GM12873 (cell line): ENCODE measurements at regions not wholly inside any gene's neighbourhood (a gene's known extent, or its start where the extent isn't known, plus 50 kb on each side); places are given as distances from the start of the nearest gene placed in this dataset.

Experiments used
- CTCF ChIP-seq: IDR thresholded peaks from 2 replicates; pipeline ENCODE4 v1.5.1; 2012; ENCODE audit warnings: low read depth, mild to moderate bottlenecking, moderate library complexity, low read length, control low read depth; ENCODE audit not compliant: insufficient read depth; ENCODE audit errors: missing control alignments

GRCh38 chr4:85151371-85151770 lies 184.9 kb upstream of the WDFY3 start:
- TF ChIP-seq CTCF = no peak

- TF ChIP-seq CTCF = no peak
Observed at GRCh38 chr4:85151786-85152185, 185.3 kb upstream of the WDFY3 start.

GRCh38 chr4:85152480-85152879 lies 186.0 kb upstream of the WDFY3 start:
- no peak for TF ChIP-seq CTCF

- TF ChIP-seq CTCF = no peak
Observed at GRCh38 chr4:85153221-85153620, 186.7 kb upstream of the WDFY3 start.

- no peak for TF ChIP-seq CTCF
Observed at GRCh38 chr4:85154591-85154990, 188.1 kb upstream of the WDFY3 start.

GRCh38 chr4:85165808-85166207 lies 199.3 kb upstream of the WDFY3 start:
- TF ChIP-seq CTCF = no peak

GRCh38 chr4:85166318-85166717 lies 199.8 kb upstream of the WDFY3 start:
- no peak for TF ChIP-seq CTCF
